GM12873 (cell line): ENCODE measurements at regions not wholly inside any gene's neighbourhood (a gene's known extent, or its start where the extent isn't known, plus 50 kb on each side); places are given as distances from the start of the nearest gene placed in this dataset.

Experiments
- CTCF ChIP-seq: IDR thresholded peaks from 2 replicates; pipeline ENCODE4 v1.5.1; 2012; ENCODE audit warnings: low read depth, mild to moderate bottlenecking, moderate library complexity, low read length, control low read depth; ENCODE audit not compliant: insufficient read depth; ENCODE audit errors: missing control alignments

GRCh38 chr5:67333171-67333570 lies 136.6 kb upstream of the CD180 start:
- TF ChIP-seq CTCF = no peak

- TF ChIP-seq CTCF = no peak
These were observed 134.8 kb upstream of the CD180 start for GRCh38 chr5:67331296-67331925.

GRCh38 chr5:67319935-67320725 lies 123.5 kb upstream of the CD180 start:
- TF ChIP-seq CTCF = no peak

GRCh38 chr5:67318746-67319145 lies 122.1 kb upstream of the CD180 start:
- TF ChIP-seq CTCF = no peak

GRCh38 chr5:67317603-67318002 lies 121.0 kb upstream of the CD180 start:
- no peak for TF ChIP-seq CTCF

GRCh38 chr5:67316695-67317094 lies 120.1 kb upstream of the CD180 start:
- no peak for TF ChIP-seq CTCF

- TF ChIP-seq CTCF = no peak
These were observed 118.7 kb upstream of the CD180 start for GRCh38 chr5:67315082-67315989.
